Calu3 (cell line): ENCODE measurements at regions not wholly inside any gene's neighbourhood (a gene's known extent, or its start where the extent isn't known, plus 50 kb on each side); places are given as distances from the start of the nearest gene placed in this dataset.

Source experiments
- BruUV-seq: library from RNA; stranded (reverse); fragments of 400-500 nt; replicated peaks from 2 replicates; lab custom pipeline; 2021; lab: Mats Ljungman, UMichigan
- CTCF ChIA-PET: fragments of 300-600 bp; sonication (Branson Sonifier 250); formaldehyde crosslinking; loops from one replicate; lab custom pipeline; 2022; ENCODE audit warnings: antibody characterized with exemption; lab: Charles Lee
- DNase-seq: peaks from one replicate; pipeline ENCODE4 v3.0.0; 2022
- H3K27ac Mint-ChIP-seq: one replicate; pipeline ENCODE4 v1.8.0; 2022; ENCODE audit warnings: mixed read lengths; ENCODE audit not compliant: unreplicated experiment
- H3K27me3 Mint-ChIP-seq: one replicate; pipeline ENCODE4 v1.8.0; 2022; ENCODE audit warnings: mixed read lengths; ENCODE audit not compliant: unreplicated experiment
- H3K36me3 Mint-ChIP-seq: one replicate; pipeline ENCODE4 v1.8.0; 2022; ENCODE audit warnings: mild to moderate bottlenecking, moderate library complexity, mixed read lengths; ENCODE audit not compliant: insufficient read depth, unreplicated experiment
- H3K4me1 Mint-ChIP-seq: one replicate; pipeline ENCODE4 v1.8.0; 2022; ENCODE audit warnings: mild to moderate bottlenecking, low read depth, mixed read lengths; ENCODE audit not compliant: unreplicated experiment
- H3K4me3 Mint-ChIP-seq: one replicate; pipeline ENCODE4 v1.8.0; 2022; ENCODE audit warnings: mild to moderate bottlenecking, low read depth, moderate library complexity, mixed read lengths; ENCODE audit not compliant: unreplicated experiment
- H3K9me3 Mint-ChIP-seq: one replicate; pipeline ENCODE4 v1.8.0; 2022; ENCODE audit warnings: low read depth, mixed read lengths; ENCODE audit not compliant: unreplicated experiment
- intact Hi-C: fragments of 100-400 bp; cut with micrococcal nuclease; formaldehyde crosslinking; loops from one replicate; pipeline ENCODE4 v1.10.0; 2022; ENCODE audit not compliant: unreplicated experiment
- TF ChIP-seq, protein P1 (sequence below): fragments of 200-600 bp; IDR thresholded peaks from one replicate; pipeline ENCODE4 v1.8.0; 2022; ENCODE audit warnings: antibody characterized with exemption; ENCODE audit not compliant: unreplicated experiment

DNA sequence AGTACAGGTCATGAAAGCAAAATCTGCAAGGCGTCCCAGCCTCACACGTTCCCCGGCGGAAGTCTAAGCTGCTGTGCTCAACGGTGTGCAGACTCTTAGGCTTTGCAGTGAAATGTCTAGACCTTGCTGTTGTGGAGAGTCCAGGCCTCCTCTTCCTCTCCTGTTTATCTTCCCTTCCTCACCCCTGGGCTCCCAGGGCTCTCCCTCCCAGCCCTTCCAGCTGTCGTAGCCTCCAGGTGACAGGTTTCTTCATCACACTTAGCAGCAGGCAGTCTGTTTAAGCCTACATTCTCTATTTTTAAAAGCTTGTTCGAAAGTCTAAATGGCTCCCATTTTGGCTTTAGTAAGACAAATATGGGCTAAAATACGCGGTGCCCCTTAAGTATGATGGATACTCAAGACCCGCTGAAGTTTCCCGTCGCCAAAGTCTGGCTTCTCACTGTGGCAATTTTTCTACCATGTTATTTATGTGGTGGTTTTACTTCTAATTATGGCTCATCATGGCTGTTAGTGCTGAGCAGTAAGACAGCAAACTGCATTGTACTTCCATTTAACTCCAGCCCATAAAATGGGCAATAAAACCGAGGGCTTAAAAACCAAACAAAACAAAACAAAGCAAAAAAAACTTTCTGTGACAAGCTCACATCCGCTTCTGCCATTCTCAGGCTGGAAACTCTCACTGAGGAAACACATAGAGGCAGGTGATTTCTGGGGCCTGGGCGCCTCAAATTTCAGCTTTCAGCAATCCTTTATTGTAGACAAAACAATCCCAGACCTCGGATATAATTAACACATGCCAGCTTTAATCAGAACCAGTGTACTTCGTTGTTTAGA, 243.2 kb downstream of the SNX10 start:
- Mint-ChIP-seq H3K27ac (no peak overlapping the region), H3K9me3 (no peaks in the 10 kb centered on the region), H3K36me3 (no peaks in the 10 kb centered on the region), H3K4me1 (peaks cover 39% of the 10 kb centered on the region), H3K4me3 (no peak overlapping the region), H3K27me3 (no peaks in the 10 kb centered on the region)
- CTCF ChIA-PET: interaction anchor here (1.3 to 3.3 kb wide), 2 partner anchors 15 to 20 kb away, joined by 5 to 11 read pairs; no protein-coding TSS in a partner anchor
- TF ChIP-seq, protein P1, sequence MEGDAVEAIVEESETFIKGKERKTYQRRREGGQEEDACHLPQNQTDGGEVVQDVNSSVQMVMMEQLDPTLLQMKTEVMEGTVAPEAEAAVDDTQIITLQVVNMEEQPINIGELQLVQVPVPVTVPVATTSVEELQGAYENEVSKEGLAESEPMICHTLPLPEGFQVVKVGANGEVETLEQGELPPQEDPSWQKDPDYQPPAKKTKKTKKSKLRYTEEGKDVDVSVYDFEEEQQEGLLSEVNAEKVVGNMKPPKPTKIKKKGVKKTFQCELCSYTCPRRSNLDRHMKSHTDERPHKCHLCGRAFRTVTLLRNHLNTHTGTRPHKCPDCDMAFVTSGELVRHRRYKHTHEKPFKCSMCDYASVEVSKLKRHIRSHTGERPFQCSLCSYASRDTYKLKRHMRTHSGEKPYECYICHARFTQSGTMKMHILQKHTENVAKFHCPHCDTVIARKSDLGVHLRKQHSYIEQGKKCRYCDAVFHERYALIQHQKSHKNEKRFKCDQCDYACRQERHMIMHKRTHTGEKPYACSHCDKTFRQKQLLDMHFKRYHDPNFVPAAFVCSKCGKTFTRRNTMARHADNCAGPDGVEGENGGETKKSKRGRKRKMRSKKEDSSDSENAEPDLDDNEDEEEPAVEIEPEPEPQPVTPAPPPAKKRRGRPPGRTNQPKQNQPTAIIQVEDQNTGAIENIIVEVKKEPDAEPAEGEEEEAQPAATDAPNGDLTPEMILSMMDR: no peak
- intact Hi-C loops: no loop called here
- no TSS peak for BruUV-seq
- DNase-seq: no peak

GRCh38 chr7:26535483-26536007, 243.9 kb downstream of the SNX10 start:
- CTCF ChIA-PET: interaction anchor here (1.3 to 3.3 kb wide), 2 partner anchors 14 to 20 kb away, joined by 5 to 11 read pairs; no protein-coding TSS in a partner anchor
- peaks cover 39% of the 10 kb centered on the region for H3K4me1 Mint-ChIP-seq
- no peaks in the 10 kb centered on the region for H3K9me3 Mint-ChIP-seq
- H3K27me3 Mint-ChIP-seq: no peaks in the 10 kb centered on the region
- no TSS peak for BruUV-seq
- H3K27ac Mint-ChIP-seq: no peak overlapping the region
- no peaks in the 10 kb centered on the region for H3K36me3 Mint-ChIP-seq
- DNase-seq: no peak
- TF ChIP-seq, protein P1: no peak
- intact Hi-C loops: no loop called here
- H3K4me3 Mint-ChIP-seq: no peak overlapping the region

DNA sequence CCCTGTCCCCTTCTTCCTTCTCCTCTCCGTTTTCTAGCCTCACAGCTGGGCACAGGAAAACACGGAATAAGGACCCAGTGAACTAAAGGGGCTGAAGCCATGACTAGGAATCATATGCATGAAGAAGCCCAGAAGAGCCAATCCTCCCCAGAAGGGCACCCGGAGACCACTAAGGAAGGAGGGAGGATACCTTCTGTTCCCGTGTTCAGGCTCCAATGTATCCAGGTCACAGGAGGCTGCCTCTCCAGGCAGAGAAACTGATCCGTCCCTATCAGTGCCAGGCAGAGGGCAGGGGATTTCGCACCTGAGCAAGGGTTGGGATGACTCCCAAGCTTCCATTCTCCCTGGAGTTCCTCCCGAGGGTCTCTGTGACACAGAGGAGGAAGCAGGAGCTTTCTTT, 246.6 kb downstream of the SNX10 start:
- H3K27ac Mint-ChIP-seq: no peak overlapping the region
- intact Hi-C loops: no loop called here
- BruUV-seq: no TSS peak
- TF ChIP-seq, protein P1: no peak
- no peaks in the 10 kb centered on the region for H3K36me3 Mint-ChIP-seq
- no peaks in the 10 kb centered on the region for H3K9me3 Mint-ChIP-seq
- H3K4me1 Mint-ChIP-seq: peaks cover 13% of the 10 kb centered on the region
- H3K27me3 Mint-ChIP-seq: no peaks in the 10 kb centered on the region
- H3K4me3 Mint-ChIP-seq: no peak overlapping the region
- CTCF ChIA-PET: interaction anchor here (0.6 to 0.8 kb wide), 2 partner anchors 12 to 1873 kb away, joined by 3 to 6 read pairs; no protein-coding TSS in a partner anchor
- DNase-seq: no peak

DNA sequence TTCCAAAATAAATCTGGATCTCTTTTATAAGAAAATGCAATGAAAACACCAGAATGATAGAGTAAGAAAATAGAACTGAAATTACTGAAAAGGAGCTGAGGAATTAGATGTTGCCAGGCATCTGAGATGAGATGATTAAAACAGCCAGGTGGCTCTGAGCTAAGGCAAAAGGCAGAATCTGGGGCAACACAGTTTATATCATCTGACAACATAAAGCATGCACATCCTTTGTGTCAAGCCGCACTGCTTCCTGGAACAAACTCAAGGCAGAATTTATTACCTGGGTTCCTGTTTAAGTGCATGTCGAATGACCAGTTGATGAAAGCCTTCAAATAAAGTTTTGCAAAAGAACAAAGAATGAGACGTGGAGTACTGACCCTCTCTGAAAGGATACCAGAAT, 247.0 kb downstream of the SNX10 start:
- intact Hi-C loops: no loop called here
- CTCF ChIA-PET: interaction anchor here (0.6 to 0.8 kb wide), 2 partner anchors 11 to 1872 kb away, joined by 3 to 6 read pairs; no protein-coding TSS in a partner anchor
- no peak for DNase-seq
- Mint-ChIP-seq H3K4me3 (no peak overlapping the region), H3K36me3 (no peaks in the 10 kb centered on the region), H3K9me3 (no peaks in the 10 kb centered on the region), H3K27ac (no peak overlapping the region), H3K27me3 (no peaks in the 10 kb centered on the region), H3K4me1 (peaks cover 13% of the 10 kb centered on the region)
- TF ChIP-seq, protein P1: no peak
- BruUV-seq: no TSS peak
